GM12892 (cell line): ENCODE measurements at regions not wholly inside any gene's neighbourhood (a gene's known extent, or its start where the extent isn't known, plus 50 kb on each side); places are given as distances from the start of the nearest gene placed in this dataset.

Experiments
- POLR2A ChIP-seq: IDR thresholded peaks from 2 replicates; pipeline ENCODE4 v1.6.1; 2011; ENCODE audit warnings: low read depth, low read length, control low read depth
- POLR2AphosphoS5 ChIP-seq: IDR thresholded peaks from 2 replicates; pipeline ENCODE4 v1.6.1; 2011; ENCODE audit warnings: low read depth, low read length, control low read depth
- TAF1 ChIP-seq: IDR thresholded peaks from 2 replicates; pipeline ENCODE4 v1.6.1; 2011; ENCODE audit warnings: low read depth, mild to moderate bottlenecking, control low read depth, low read length, borderline replicate concordance

- TF ChIP-seq TAF1 (no peak), POLR2A (no peak), POLR2AphosphoS5 (no peak)
These were observed 508.0 kb downstream of the MDFIC start for GRCh38 chr7:115429918-115430317.
